ENCODE measurements at regions not wholly inside any gene's neighbourhood (a gene's known extent, or its start where the extent isn't known, plus 50 kb on each side); places are given as distances from the start of the nearest gene placed in this dataset.
"Not testable (repeated sequence)": the region's sequence is repeated elsewhere in the genome, so short reads cannot be mapped to it uniquely, and the experiment has no call there.

DNA sequence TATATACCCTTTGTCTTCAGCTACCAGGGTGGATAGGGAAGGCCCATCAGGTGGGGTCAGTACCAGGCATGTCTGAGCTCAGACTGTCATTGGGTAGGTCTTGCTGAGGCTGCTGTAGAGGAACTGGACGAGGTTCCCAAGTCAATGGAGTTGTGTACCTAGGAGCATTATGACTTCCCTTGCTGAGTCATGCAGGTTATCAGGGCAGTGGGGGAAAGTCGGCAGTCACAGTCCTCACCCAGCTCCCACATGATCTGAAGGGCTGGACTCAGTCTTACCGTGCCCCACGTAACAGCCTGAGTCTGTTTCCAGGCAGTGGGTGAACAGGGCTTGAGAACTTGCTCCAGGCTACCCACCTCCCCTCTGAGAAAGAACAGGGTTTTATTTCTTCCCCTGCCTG lies 260.8 kb upstream of the COBL start:
- H3K4me1 ChIP-seq (ENCODE audit: insufficient read depth) = no peaks in the 10 kb centered on the region
- WGBS = 85% methylated on average over 4 of the region's 4 CpGs
- H3K27ac ChIP-seq (ENCODE audit: low read depth) = no peak overlapping the region
- no peak overlapping the region for H3K4me3 ChIP-seq (ENCODE audit: low read depth, low read length)
- no peak for DNase-seq (ENCODE audit: extremely low spot score)
- no peaks in the 10 kb centered on the region for H3K36me3 ChIP-seq (ENCODE audit: insufficient read depth)

DNA sequence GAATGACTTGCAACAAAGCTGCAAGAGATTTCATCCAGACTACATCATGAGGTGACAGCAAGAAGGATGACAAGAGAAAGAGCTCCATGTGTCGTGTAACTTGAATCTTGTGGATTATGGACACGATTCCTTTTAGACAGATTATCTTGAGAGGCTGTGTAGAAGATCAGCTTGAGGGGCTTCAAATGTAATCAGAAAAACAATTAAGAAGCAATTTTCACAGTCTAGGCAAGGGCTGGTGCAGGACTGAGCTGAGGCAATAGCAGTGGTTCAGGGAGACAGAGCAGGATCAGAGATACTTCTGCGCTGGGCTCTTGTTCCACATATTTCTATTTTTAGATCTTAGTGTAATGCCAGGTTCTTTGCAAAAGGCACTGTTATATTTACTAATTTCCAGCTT lies 253.0 kb upstream of the COBL start:
- H3K4me1 ChIP-seq (ENCODE audit: insufficient read depth) = no peaks in the 10 kb centered on the region
- no peaks in the 10 kb centered on the region for H3K36me3 ChIP-seq (ENCODE audit: insufficient read depth)
- WGBS = 75% methylated on average over 3 of the region's 3 CpGs
- DNase-seq (ENCODE audit: extremely low spot score) = no peak
- no peak overlapping the region for H3K4me3 ChIP-seq (ENCODE audit: low read depth, low read length)
- no peak overlapping the region for H3K27ac ChIP-seq (ENCODE audit: low read depth)

DNA sequence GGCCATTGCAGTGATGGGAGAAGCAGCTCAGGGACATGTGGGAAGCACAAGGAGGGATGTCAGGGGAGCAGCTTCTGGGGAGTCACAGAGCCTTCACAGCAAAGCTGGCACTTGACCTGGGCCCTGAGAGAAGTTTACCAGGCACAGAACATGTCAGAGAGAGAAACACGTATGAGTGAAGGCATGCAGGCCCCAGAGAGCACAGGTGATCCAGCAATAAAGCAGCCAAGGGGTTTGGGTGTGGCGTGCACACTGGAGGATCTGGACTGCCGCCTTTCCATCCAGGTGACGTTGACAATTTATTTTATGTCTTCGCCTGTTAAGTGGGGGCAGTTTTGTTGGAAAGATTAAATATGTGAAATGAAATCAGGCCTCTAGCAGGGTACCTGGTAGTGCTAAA lies 252.6 kb upstream of the COBL start:
- H3K27ac ChIP-seq (ENCODE audit: low read depth) = no peak overlapping the region
- 83% methylated on average over 5 of the region's 5 CpGs for WGBS
- no peaks in the 10 kb centered on the region for H3K4me1 ChIP-seq (ENCODE audit: insufficient read depth)
- no peak for DNase-seq (ENCODE audit: extremely low spot score)
- H3K36me3 ChIP-seq (ENCODE audit: insufficient read depth) = no peaks in the 10 kb centered on the region
- H3K4me3 ChIP-seq (ENCODE audit: low read depth, low read length) = no peak overlapping the region

DNA sequence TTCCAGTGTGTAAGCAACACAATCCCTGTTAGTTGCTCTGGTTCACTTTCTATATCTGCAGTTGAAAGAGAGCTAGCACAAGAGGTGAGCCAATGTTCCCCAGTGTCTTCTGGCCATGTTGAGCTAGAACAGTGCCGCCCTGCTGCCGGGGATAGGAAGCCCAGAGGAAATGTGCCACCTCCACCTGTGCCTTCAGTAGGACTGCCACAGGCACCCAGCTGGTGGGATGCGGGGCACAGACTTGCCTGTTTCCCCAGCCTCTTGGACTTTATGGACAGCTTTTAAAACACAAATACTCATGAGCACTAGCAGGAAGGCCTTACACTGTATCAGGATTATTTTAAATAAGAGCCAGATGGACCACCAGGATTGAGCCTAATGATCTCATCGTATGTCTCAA lies 234.5 kb upstream of the COBL start:
- Histone ChIP-seq H3K4me3 (ENCODE audit: low read depth, low read length) (no peak overlapping the region), H3K36me3 (ENCODE audit: insufficient read depth) (no peaks in the 10 kb centered on the region), H3K4me1 (ENCODE audit: insufficient read depth) (no peaks in the 10 kb centered on the region), H3K27ac (ENCODE audit: low read depth) (no peak overlapping the region)
- no peak for DNase-seq (ENCODE audit: extremely low spot score)
- WGBS = 67% methylated on average over 4 of the region's 4 CpGs

DNA sequence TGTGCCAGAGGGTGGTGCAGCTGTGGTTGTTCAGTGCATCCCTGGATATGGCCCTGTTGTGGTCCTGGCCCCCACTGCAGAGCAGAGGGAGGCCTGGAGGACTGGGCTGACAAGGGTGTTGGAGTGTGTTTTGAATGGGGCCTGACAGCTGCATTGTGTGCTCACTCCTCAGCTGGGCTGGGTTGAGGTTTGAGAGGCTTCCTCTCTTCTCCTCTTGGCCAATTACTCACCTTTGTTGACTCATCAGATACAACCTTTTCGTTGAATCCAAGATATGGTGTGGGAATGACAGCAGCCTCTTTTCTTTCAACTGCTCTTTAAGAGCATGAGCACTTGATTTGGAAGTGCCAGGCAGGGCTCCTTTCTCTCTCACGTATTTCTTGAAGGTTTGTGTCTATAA lies 228.5 kb upstream of the COBL start:
- no peaks in the 10 kb centered on the region for H3K36me3 ChIP-seq (ENCODE audit: insufficient read depth)
- 59% methylated on average over 2 of the region's 2 CpGs for WGBS
- DNase-seq (ENCODE audit: extremely low spot score) = no peak
- H3K4me3 ChIP-seq (ENCODE audit: low read depth, low read length) = no peak overlapping the region
- H3K27ac ChIP-seq (ENCODE audit: low read depth) = no peak overlapping the region
- no peaks in the 10 kb centered on the region for H3K4me1 ChIP-seq (ENCODE audit: insufficient read depth)

DNA sequence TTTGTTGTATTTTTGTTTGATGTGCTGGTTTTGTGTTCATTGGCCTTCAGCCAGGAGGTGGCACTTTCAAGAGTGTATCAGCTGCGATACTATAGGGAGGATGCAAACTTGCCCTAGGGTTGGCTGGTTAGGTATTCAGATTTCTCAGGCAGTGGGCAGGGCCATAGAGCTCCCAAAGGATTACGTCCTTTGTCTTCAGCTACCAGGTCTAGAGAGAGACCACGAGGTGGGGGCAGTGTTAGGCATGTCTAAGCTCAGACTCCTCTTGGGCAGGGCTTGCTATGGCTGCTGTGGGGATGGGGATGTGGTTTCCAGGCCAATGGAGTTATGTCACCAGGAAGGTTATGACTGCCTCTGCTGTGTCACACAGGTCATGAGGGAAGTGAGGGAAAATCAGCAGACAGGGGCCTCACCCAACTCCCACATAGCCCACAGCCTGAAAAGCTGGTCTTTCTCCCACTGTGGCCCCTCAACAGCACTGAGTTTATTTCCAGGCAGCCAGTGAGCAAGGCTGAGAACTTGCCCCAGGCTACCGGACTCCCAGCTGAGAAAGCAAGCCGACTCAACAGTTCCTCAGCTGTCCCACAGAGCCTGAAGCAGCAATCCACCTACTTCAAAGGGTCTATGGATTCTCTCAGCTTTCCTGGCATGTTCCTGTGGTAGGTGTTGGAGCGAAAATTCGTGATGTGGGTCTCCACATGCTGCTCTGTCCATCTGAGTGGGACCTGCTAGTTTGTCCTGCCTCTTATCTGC lies 227.4 kb upstream of the COBL start:
- no peak overlapping the region for H3K27ac ChIP-seq (ENCODE audit: low read depth)
- DNase-seq (ENCODE audit: extremely low spot score) = no peak
- H3K4me1 ChIP-seq (ENCODE audit: insufficient read depth) = no peaks in the 10 kb centered on the region
- no peak overlapping the region for H3K4me3 ChIP-seq (ENCODE audit: low read depth, low read length)
- WGBS = 74% methylated on average over 7 of the region's 7 CpGs
- H3K36me3 ChIP-seq (ENCODE audit: insufficient read depth) = no peaks in the 10 kb centered on the region

DNA sequence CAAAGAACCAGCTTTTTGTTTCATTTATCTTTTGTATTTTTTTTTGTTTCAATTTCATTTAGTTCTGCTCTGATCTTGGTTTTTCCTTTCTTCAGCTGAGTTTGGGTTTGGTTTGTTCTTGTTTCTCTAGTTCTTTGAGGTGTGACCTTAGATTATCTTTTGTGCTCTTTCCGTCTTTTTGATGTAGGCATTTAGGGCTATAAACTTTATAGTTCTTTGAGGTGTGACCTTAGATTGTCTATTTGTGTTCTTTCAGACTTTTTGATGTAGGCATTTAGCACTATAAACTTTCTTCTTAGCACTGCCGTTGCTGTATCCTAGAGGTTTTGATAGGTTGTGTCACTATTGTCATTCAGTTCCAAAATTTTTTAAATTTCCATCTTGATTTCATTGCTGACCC lies 224.3 kb upstream of the COBL start:
- H3K4me3 ChIP-seq (ENCODE audit: low read depth, low read length) = not testable (repeated sequence)

DNA sequence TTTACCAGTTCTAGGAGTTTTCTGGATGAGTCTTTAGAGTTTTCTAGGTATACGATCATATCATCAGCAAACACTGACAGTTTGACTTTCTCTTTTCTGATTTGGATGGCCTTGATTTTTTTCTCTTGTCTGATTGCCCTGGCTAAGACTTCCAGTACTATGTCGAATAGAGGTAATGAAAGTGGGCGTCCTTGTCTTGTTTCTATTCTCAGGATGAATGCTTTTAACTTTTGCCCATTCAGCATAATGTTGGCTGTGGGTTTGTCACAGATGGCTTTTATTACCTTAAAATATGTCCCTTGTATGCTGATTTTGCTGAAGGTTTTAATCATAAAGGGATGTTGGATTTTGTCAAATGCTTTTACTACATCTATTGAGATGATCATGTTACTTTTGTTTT lies 223.2 kb upstream of the COBL start:
- no peaks in the 10 kb centered on the region for H3K4me1 ChIP-seq (ENCODE audit: insufficient read depth)
- WGBS = 84% methylated on average over 3 of the region's 3 CpGs
- H3K4me3 ChIP-seq (ENCODE audit: low read depth, low read length) = no peak overlapping the region
- DNase-seq (ENCODE audit: extremely low spot score) = no peak
- H3K36me3 ChIP-seq (ENCODE audit: insufficient read depth) = no peaks in the 10 kb centered on the region
- H3K27ac ChIP-seq (ENCODE audit: low read depth) = no peak overlapping the region

More for the DNA sequence above, 224.3 kb upstream of the COBL start:
- not testable (repeated sequence) for H3K4me1 ChIP-seq (ENCODE audit: insufficient read depth); DNase-seq (ENCODE audit: extremely low spot score); H3K27ac ChIP-seq (ENCODE audit: low read depth); H3K36me3 ChIP-seq (ENCODE audit: insufficient read depth)
- WGBS = 35% methylated on average over 2 of the region's 2 CpGs

DNA sequence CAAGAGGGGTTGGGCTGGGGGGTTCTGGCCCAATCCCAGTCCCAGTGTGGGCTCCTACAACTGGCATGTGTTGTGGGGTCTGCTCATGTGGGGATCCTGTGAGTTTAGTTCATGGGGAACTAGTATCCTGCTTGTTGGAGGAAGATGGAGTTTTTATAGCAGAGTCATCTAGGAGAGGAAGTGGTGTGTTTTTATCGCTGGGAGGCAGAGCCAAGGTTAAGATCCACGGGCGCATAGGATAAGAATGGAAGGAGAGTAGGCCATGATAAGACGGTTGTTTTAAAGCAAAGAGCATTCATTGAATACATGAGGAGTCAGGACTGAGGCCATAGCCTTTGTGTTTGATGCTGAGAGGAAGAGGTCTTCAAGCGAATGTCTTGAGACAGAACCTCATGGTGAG lies 211.6 kb upstream of the COBL start:
- WGBS = 86% methylated on average over 5 of the region's 5 CpGs
- no peaks in the 10 kb centered on the region for H3K36me3 ChIP-seq (ENCODE audit: insufficient read depth)
- no peaks in the 10 kb centered on the region for H3K4me1 ChIP-seq (ENCODE audit: insufficient read depth)
- no peak overlapping the region for H3K4me3 ChIP-seq (ENCODE audit: low read depth, low read length)
- DNase-seq (ENCODE audit: extremely low spot score) = no peak
- H3K27ac ChIP-seq (ENCODE audit: low read depth) = no peak overlapping the region

DNA sequence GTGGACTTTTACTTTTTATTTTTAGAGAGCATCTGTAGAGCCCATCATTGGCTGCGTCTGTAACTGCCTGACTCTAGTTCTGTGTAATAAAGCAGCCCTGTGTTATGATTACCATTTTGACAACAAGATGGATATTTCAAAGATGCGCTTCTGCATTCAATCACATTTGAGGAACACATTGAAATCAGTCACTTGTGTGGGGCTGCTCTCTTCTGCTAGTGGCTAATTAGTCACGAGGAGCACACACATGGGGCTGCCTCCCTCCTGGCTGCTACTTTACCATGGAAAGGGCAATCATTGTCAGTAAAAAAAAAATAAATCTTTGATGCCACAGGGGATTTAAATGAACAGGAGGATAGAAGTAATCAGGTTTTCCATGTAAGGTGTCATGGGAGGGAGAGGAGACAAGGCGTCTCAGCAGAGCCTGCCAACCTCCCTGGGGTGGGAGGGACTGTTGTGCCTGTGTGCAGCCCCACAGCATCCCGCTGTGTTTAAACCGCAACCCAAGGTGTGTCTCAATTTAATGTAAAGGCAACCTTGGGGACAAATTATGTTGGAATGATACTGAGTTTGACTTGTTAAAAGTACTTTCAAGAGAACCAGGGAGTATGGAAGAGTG lies 205.2 kb upstream of the COBL start:
- no peaks in the 10 kb centered on the region for H3K36me3 ChIP-seq (ENCODE audit: insufficient read depth)
- H3K27ac ChIP-seq (ENCODE audit: low read depth) = no peak overlapping the region
- WGBS = 83% methylated on average over 6 of the region's 6 CpGs
- no peak for DNase-seq (ENCODE audit: extremely low spot score)
- H3K4me1 ChIP-seq (ENCODE audit: insufficient read depth) = no peaks in the 10 kb centered on the region
- no peak overlapping the region for H3K4me3 ChIP-seq (ENCODE audit: low read depth, low read length)

DNA sequence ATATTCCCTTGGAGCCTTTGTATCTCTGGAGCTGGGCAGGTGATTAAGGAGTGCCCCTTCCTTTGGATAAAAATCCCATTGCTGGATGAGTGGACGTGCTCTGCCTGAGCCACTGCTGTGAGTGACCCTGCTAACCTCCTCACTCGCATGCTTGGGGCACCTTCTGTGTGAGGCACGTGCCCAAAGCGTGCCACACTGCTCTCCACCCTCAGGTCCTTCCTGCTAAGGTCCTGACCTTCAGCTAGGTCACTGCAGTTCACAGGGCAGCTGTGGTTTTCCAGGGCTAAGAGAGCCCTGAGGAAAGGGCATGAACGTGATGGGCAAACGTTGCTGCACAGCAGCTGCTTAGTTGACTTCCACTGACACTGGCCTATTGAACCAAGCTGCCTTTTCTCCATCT lies 204.4 kb upstream of the COBL start:
- WGBS = 68% methylated on average over 6 of the region's 6 CpGs
- DNase-seq (ENCODE audit: extremely low spot score) = no peak
- Histone ChIP-seq H3K36me3 (ENCODE audit: insufficient read depth) (no peaks in the 10 kb centered on the region), H3K27ac (ENCODE audit: low read depth) (no peak overlapping the region), H3K4me1 (ENCODE audit: insufficient read depth) (no peaks in the 10 kb centered on the region), H3K4me3 (ENCODE audit: low read depth, low read length) (no peak overlapping the region)

DNA sequence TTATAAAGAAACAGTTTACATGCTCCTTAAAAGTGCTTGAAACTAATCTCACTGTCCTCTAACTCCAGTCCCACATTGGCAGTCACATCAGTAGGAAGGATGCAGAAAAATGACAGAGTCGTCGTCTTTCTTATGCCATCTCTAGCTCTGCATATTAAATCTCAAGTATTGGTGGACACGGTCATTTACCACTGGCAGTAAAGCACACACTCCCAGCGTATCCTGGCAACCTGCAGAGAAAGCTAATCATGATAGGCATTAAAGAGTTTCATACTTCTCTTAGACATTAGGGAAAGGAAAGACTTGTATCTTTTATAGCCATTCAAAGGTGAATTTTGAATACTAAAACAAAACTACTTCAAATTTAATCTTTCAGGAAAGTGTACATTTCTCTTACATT lies 202.0 kb upstream of the COBL start:
- WGBS = 84% methylated on average over 4 of the region's 4 CpGs
- no peak overlapping the region for H3K4me3 ChIP-seq (ENCODE audit: low read depth, low read length)
- H3K4me1 ChIP-seq (ENCODE audit: insufficient read depth) = no peaks in the 10 kb centered on the region
- no peak overlapping the region for H3K27ac ChIP-seq (ENCODE audit: low read depth)
- H3K36me3 ChIP-seq (ENCODE audit: insufficient read depth) = no peaks in the 10 kb centered on the region
- no peak for DNase-seq (ENCODE audit: extremely low spot score)

DNA sequence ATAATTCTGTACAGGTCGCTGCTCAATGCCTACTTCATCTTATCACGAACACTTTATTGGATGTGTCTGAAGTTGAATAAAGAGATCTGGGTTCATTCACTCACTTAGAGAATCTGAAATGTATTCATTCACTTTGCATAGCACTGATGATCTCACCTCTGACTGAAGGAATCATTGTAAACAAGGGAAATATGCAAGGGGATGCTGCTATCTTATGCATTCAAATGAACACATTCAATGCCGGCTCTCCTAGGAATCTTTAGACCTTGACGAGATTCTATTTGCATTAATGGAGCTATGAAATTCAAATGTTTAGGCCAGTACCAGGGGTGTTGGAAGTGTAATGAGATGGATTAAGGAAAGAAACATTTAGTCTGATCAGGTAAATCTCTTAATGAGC lies 200.6 kb upstream of the COBL start:
- DNase-seq (ENCODE audit: extremely low spot score) = no peak
- H3K4me1 ChIP-seq (ENCODE audit: insufficient read depth) = no peaks in the 10 kb centered on the region
- no peak overlapping the region for H3K4me3 ChIP-seq (ENCODE audit: low read depth, low read length)
- no peaks in the 10 kb centered on the region for H3K36me3 ChIP-seq (ENCODE audit: insufficient read depth)
- H3K27ac ChIP-seq (ENCODE audit: low read depth) = no peak overlapping the region
- WGBS = 76% methylated on average over 4 of the region's 4 CpGs

DNA sequence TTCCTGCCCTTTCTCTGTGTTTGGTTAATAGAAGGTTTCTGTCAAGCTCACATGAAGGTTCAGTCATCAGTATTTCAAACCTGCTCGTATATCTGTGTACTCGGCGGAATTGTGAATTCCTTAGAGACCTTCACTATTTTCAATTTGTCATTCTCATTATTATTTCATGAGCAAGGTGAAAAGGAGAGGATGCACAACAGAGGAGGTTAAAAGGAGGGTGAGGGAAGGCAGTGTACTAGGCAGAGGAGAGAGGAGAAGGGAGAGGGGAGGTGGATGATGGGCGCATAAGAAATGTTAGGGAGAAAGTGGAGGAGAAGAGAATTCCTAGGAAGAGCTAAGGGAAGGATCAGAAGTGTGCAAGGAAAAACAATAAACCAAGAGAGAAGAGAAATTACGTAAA lies 185.0 kb upstream of the COBL start:
- H3K4me1 ChIP-seq (ENCODE audit: insufficient read depth) = no peaks in the 10 kb centered on the region
- WGBS = 79% methylated on average over 5 of the region's 5 CpGs
- no peak overlapping the region for H3K27ac ChIP-seq (ENCODE audit: low read depth)
- no peaks in the 10 kb centered on the region for H3K36me3 ChIP-seq (ENCODE audit: insufficient read depth)
- H3K4me3 ChIP-seq (ENCODE audit: low read depth, low read length) = no peak overlapping the region
- no peak for DNase-seq (ENCODE audit: extremely low spot score)

All from urinary bladder (tissue), 3 donors.